Endothelial cell of hepatic sinusoid (primary cell): ENCODE measurements at regions not wholly inside any gene's neighbourhood (a gene's known extent, or its start where the extent isn't known, plus 50 kb on each side); places are given as distances from the start of the nearest gene placed in this dataset.
"Not testable (repeated sequence)": the region's sequence is repeated elsewhere in the genome, so short reads cannot be mapped to it uniquely, and the experiment has no call there.

Source experiments
- in situ Hi-C: cut with HindIII; loops from 2 replicates; pipeline ENCODE4 v1.10.0; 2017; ENCODE audit warnings: low sequenced_read_pairs

- in situ Hi-C loops = no loop called here
These were observed 139.6 kb downstream of the MYLK4 start for GRCh38 chr6:2611092-2611491.

GRCh38 chr6:2608503-2608902 lies 142.2 kb downstream of the MYLK4 start:
- in situ Hi-C loops = no loop called here

GRCh38 chr6:2600363-2600762 lies 150.4 kb downstream of the MYLK4 start:
- in situ Hi-C loops = no loop called here

GRCh38 chr6:2599817-2600216 lies 150.9 kb downstream of the MYLK4 start:
- in situ Hi-C loops = no loop called here

GRCh38 chr6:2598867-2599266 lies 151.9 kb downstream of the MYLK4 start:
- in situ Hi-C loops = no loop called here

- in situ Hi-C loops = no loop called here
These were observed 152.7 kb downstream of the MYLK4 start for GRCh38 chr6:2597991-2598390.

GRCh38 chr6:2597457-2597856 lies 153.3 kb downstream of the MYLK4 start:
- in situ Hi-C loops = not testable (repeated sequence)

GRCh38 chr6:2596222-2596621 lies 154.5 kb downstream of the MYLK4 start:
- in situ Hi-C loops = no loop called here

GRCh38 chr6:2594868-2595267 lies 155.9 kb downstream of the MYLK4 start:
- in situ Hi-C loops = no loop called here

- in situ Hi-C loops = no loop called here
These were observed 157.6 kb downstream of the MYLK4 start for GRCh38 chr6:2593167-2593566.

- in situ Hi-C loops = no loop called here
These were observed 161.5 kb downstream of the MYLK4 start for GRCh38 chr6:2589171-2589661.

GRCh38 chr6:2583459-2583858 lies 167.3 kb downstream of the MYLK4 start:
- in situ Hi-C loops = no loop called here

GRCh38 chr6:2582268-2582667 lies 168.5 kb downstream of the MYLK4 start:
- in situ Hi-C loops = no loop called here

GRCh38 chr6:2581611-2582010 lies 169.1 kb downstream of the MYLK4 start:
- in situ Hi-C loops = no loop called here

- in situ Hi-C loops = no loop called here
These were observed 169.7 kb downstream of the MYLK4 start for GRCh38 chr6:2581011-2581410.

GRCh38 chr6:2579804-2580570 lies 170.7 kb downstream of the MYLK4 start:
- in situ Hi-C loops = no loop called here

GRCh38 chr6:2579241-2579761 lies 171.4 kb downstream of the MYLK4 start:
- in situ Hi-C loops = no loop called here

- in situ Hi-C loops = no loop called here
These were observed 172.0 kb downstream of the MYLK4 start for GRCh38 chr6:2578767-2579166.

- in situ Hi-C loops = no loop called here
These were observed 174.2 kb downstream of the MYLK4 start for GRCh38 chr6:2576499-2576898.

GRCh38 chr6:2575236-2575635 lies 175.5 kb downstream of the MYLK4 start:
- in situ Hi-C loops = no loop called here

- in situ Hi-C loops = not testable (repeated sequence)
These were observed 181.3 kb downstream of the MYLK4 start for GRCh38 chr6:2569420-2569819.

- in situ Hi-C loops = no loop called here
These were observed 184.7 kb downstream of the MYLK4 start for GRCh38 chr6:2566048-2566447.

GRCh38 chr6:2565499-2565898 lies 185.2 kb downstream of the MYLK4 start:
- in situ Hi-C loops = no loop called here
